ENCODE measurements at regions not wholly inside any gene's neighbourhood (a gene's known extent, or its start where the extent isn't known, plus 50 kb on each side); places are given as distances from the start of the nearest gene placed in this dataset.

DNA sequence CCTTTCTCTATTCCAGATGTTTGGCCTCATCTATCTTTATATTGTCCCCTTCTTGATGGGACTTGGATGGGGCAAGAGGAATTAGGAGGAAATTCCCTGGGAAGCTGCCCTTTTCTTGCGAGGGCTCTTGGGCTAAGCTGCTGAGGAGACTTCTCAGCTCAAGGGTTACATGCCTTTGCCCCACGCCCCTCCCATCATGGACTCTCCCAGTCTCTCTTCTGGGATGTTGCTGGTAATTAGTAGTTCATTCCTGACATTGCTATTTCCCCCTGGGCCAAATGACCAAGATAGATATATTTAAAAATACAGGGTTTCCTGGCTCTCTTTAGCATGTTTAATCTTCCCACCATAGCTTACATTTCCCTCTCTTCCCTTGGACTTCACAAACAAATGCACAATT is 90.6 kb upstream of the RALGPS2 start:
- no peak overlapping the region for H3K4me3 ChIP-seq (ENCODE audit: low read depth, low read length)
- in situ Hi-C loops (cut with HindIII; ENCODE audit: low sequenced_read_pairs), result no loop called here
- TF ChIP-seq, protein P1, sequence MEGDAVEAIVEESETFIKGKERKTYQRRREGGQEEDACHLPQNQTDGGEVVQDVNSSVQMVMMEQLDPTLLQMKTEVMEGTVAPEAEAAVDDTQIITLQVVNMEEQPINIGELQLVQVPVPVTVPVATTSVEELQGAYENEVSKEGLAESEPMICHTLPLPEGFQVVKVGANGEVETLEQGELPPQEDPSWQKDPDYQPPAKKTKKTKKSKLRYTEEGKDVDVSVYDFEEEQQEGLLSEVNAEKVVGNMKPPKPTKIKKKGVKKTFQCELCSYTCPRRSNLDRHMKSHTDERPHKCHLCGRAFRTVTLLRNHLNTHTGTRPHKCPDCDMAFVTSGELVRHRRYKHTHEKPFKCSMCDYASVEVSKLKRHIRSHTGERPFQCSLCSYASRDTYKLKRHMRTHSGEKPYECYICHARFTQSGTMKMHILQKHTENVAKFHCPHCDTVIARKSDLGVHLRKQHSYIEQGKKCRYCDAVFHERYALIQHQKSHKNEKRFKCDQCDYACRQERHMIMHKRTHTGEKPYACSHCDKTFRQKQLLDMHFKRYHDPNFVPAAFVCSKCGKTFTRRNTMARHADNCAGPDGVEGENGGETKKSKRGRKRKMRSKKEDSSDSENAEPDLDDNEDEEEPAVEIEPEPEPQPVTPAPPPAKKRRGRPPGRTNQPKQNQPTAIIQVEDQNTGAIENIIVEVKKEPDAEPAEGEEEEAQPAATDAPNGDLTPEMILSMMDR (IDR thresholded peaks at IDR 0.05; ENCODE audit: low read depth, low read length, missing control alignments), result no peak
- DNase-seq (ENCODE audit: low read depth), result no peak

DNA sequence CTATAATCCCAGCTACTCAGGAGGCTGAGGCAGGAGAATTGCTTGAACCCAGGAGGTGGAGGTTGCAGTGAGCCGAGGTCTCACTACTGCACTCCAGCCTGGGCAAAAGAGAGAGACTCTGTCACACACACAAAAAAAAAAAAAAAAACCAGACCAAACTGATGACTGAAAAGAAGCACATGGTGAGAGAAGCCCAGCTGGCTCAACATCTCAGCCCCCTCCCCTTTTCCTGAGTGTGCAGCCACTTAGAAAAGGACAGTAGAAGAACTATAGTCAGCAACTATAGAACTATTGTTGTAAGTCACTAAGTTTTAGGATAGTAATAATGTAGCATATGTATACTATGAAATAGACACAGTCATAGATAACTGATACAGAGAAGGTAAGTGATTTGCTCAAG is 87.2 kb upstream of the RALGPS2 start:
- no peak overlapping the region for H3K4me3 ChIP-seq (ENCODE audit: low read depth, low read length)
- TF ChIP-seq, protein P1 (IDR thresholded peaks at IDR 0.05; ENCODE audit: low read depth, low read length, missing control alignments), result no peak
- in situ Hi-C loops (cut with HindIII; ENCODE audit: low sequenced_read_pairs), result no loop called here
- DNase-seq (ENCODE audit: low read depth), result no peak

DNA sequence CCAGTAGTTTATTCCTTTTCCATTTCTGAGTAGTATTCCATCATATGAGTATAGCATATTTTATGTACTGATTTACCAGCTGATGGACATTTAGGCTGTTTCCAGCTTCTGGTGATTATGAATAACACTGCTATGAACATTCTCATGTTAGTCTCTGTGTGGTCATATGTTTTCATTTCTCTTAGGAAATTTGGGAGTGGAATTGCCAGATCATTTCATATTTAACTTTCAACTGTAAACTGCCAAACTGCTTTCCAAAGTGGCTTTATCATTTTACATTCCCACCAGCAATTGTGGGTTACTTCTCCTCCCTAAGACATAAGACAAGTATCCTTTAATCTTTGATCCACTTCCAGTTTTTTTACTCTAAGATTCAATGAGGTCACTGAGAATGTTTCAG is 85.7 kb upstream of the RALGPS2 start:
- DNase-seq (ENCODE audit: low read depth), result no peak
- H3K4me3 ChIP-seq (ENCODE audit: low read depth, low read length), result no peak overlapping the region
- in situ Hi-C loops (cut with HindIII; ENCODE audit: low sequenced_read_pairs), result no loop called here
- TF ChIP-seq, protein P1 (IDR thresholded peaks at IDR 0.05; ENCODE audit: low read depth, low read length, missing control alignments), result no peak

DNA sequence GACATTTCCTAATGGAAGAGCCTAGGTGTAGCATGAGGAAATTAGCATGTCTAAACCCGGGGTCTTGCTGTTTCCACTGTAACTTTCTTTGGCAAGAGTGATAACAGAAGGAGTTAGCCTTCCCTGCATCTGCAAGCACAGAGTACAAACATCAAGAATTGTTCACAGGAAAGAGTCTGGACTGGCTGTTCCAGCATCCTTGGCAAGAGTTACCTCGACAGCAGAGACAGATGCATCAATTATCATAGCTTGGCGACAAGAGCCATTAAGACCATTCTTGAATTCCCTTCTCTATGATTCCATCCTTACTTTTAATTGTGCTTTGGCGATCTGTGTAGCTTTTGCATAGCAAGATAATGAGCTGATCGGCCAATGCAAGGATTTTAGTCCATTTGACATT is 82.8 kb upstream of the RALGPS2 start:
- DNase-seq (ENCODE audit: low read depth), result no peak
- in situ Hi-C loops (cut with HindIII; ENCODE audit: low sequenced_read_pairs), result no loop called here
- TF ChIP-seq, protein P1 (IDR thresholded peaks at IDR 0.05; ENCODE audit: low read depth, low read length, missing control alignments), result no peak
- H3K4me3 ChIP-seq (ENCODE audit: low read depth, low read length), result no peak overlapping the region

DNA sequence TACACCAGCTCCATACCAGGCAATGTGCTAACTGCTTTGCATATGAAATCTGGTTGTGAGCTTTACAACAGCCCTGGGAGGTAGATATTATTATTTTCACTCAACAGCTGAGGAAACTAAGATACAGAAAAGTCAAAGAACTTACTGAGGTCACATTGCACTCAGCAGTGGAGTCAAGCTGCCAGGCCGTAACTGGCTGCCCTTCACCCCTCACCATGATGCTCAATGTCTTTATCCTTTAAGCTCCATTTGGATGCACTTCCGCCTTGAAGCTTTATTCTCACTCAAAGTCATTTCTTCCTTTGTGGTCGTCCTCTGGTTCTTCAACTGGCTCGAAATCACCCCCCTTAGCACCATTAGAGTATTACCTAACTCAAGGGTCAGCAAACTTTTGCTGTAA is 81.7 kb upstream of the RALGPS2 start:
- in situ Hi-C loops (cut with HindIII; ENCODE audit: low sequenced_read_pairs), result no loop called here
- no peak overlapping the region for H3K4me3 ChIP-seq (ENCODE audit: low read depth, low read length)
- TF ChIP-seq, protein P1 (IDR thresholded peaks at IDR 0.05; ENCODE audit: low read depth, low read length, missing control alignments), result no peak
- DNase-seq (ENCODE audit: low read depth), result no peak

DNA sequence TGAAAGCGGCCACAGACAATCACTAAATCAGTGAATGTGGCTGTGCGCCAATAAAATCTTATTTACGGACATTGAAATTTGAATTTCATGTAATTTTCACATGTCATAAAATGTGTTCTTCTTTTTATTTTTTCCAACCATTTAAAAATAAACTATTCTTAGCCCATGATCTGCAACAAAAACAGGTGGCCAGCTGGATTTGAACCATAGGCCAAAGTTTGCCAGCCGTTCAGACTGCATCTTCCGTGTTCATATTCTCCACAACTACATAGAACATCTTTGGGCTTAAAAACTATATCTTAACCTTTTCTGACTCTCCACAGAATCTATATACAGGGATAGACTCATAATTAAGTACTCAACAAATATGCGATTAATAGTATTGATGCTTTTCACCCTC is 81.2 kb upstream of the RALGPS2 start:
- H3K4me3 ChIP-seq (ENCODE audit: low read depth, low read length), result no peak overlapping the region
- in situ Hi-C loops (cut with HindIII; ENCODE audit: low sequenced_read_pairs), result no loop called here
- DNase-seq (ENCODE audit: low read depth), result no peak
- TF ChIP-seq, protein P1 (IDR thresholded peaks at IDR 0.05; ENCODE audit: low read depth, low read length, missing control alignments), result no peak

Measured in astrocyte of the cerebellum (primary cell).